Spinal cord (tissue), 9 donors: ENCODE measurements at regions not wholly inside any gene's neighbourhood (a gene's known extent, or its start where the extent isn't known, plus 50 kb on each side); places are given as distances from the start of the nearest gene placed in this dataset.

Experiments used
- DNase-seq, 6 donors: peaks; one replicate each; pipeline versions ENCODE4 v3.0.0 to v3.0.0-alpha.2; 2013 to 2015; ENCODE audit warnings: low spot score in 6 of 6, low read depth in 4 of 6
- H3K27ac ChIP-seq: one replicate; pipeline ENCODE4 v1.5.1; 2013; ENCODE audit warnings: low read depth, low read length, control low read depth
- H3K27me3 ChIP-seq: one replicate; pipeline ENCODE4 v1.6.1; 2013; ENCODE audit warnings: low read length; ENCODE audit not compliant: control insufficient read depth, insufficient read depth
- H3K36me3 ChIP-seq: one replicate; pipeline ENCODE4 v1.6.1; 2013; ENCODE audit warnings: low read length; ENCODE audit not compliant: control insufficient read depth, insufficient read depth
- H3K4me1 ChIP-seq: one replicate; pipeline ENCODE4 v1.6.1; 2013; ENCODE audit warnings: low read length; ENCODE audit not compliant: control insufficient read depth, insufficient read depth
- H3K4me3 ChIP-seq: one replicate; pipeline ENCODE4 v1.5.1; 2013; ENCODE audit warnings: low read depth, low read length, control low read depth
- H3K9me3 ChIP-seq: one replicate; pipeline ENCODE4 v1.6.1; 2013; ENCODE audit warnings: low read length; ENCODE audit not compliant: control insufficient read depth, insufficient read depth
- WGBS: methylation state at CpG from one replicate; pipeline ENCODE4 v1.1.5; 2013; ENCODE audit warnings: missing lambda C conversion rate; ENCODE audit not compliant: insufficient coverage; 5-methylcytosine and 5-hydroxymethylcytosine counted together
- donor health status: healthy.

- no peaks in the 10 kb centered on the region for H3K4me1 ChIP-seq
- no peak for DNase-seq
- no peaks in the 10 kb centered on the region for H3K36me3 ChIP-seq
- no peaks in the 10 kb centered on the region for H3K27me3 ChIP-seq
- H3K27ac ChIP-seq, result no peak overlapping the region
- no peak overlapping the region for H3K4me3 ChIP-seq
- no peaks in the 10 kb centered on the region for H3K9me3 ChIP-seq
- WGBS, result 50% methylated on average over 6 of the region's 12 CpGs
Observed at GRCh38 chr11:134612140-134613030, 200.3 kb upstream of the B3GAT1 start.

- no peak for DNase-seq
- H3K36me3 ChIP-seq, result no peaks in the 10 kb centered on the region
- WGBS, result 98% methylated on average over 5 of the region's 8 CpGs
- no peaks in the 10 kb centered on the region for H3K9me3 ChIP-seq
- no peak overlapping the region for H3K27ac ChIP-seq
- no peaks in the 10 kb centered on the region for H3K4me1 ChIP-seq
- H3K4me3 ChIP-seq, result no peak overlapping the region
- no peaks in the 10 kb centered on the region for H3K27me3 ChIP-seq
Observed at GRCh38 chr11:134611537-134611936, 199.5 kb upstream of the B3GAT1 start.

- Histone ChIP-seq H3K27me3 (no peaks in the 10 kb centered on the region), H3K4me3 (no peak overlapping the region), H3K4me1 (no peaks in the 10 kb centered on the region), H3K36me3 (no peaks in the 10 kb centered on the region), H3K27ac (no peak overlapping the region), H3K9me3 (no peaks in the 10 kb centered on the region)
- WGBS, result 81% methylated on average over 23 of the region's 23 CpGs
- DNase-seq, result peak in 1 of 6 donors; percentile 43
Observed at GRCh38 chr11:134610116-134610910, 198.3 kb upstream of the B3GAT1 start.

GRCh38 chr11:134609361-134610115, 197.5 kb upstream of the B3GAT1 start:
- 91% methylated on average over 26 of the region's 27 CpGs for WGBS
- DNase-seq, result no peak
- H3K4me1 ChIP-seq, result no peaks in the 10 kb centered on the region

GRCh38 chr11:134607963-134608750, 196.1 kb upstream of the B3GAT1 start:
- no peak for DNase-seq
- 89% methylated on average over 5 of the region's 7 CpGs for WGBS
- Histone ChIP-seq H3K27ac (no peak overlapping the region), H3K9me3 (no peaks in the 10 kb centered on the region), H3K4me3 (no peak overlapping the region), H3K4me1 (no peaks in the 10 kb centered on the region), H3K36me3 (no peaks in the 10 kb centered on the region), H3K27me3 (no peaks in the 10 kb centered on the region)

More at GRCh38 chr11:134609361-134610115, 197.5 kb upstream of the B3GAT1 start:
- Histone ChIP-seq H3K27me3 (no peaks in the 10 kb centered on the region), H3K36me3 (no peaks in the 10 kb centered on the region), H3K4me3 (no peak overlapping the region), H3K27ac (no peak overlapping the region), H3K9me3 (no peaks in the 10 kb centered on the region)

- Histone ChIP-seq H3K36me3 (no peaks in the 10 kb centered on the region), H3K4me1 (no peaks in the 10 kb centered on the region), H3K27ac (no peak overlapping the region), H3K9me3 (no peaks in the 10 kb centered on the region), H3K4me3 (no peak overlapping the region), H3K27me3 (no peaks in the 10 kb centered on the region)
- DNase-seq, result no peak
- 84% methylated on average over 4 of the region's 6 CpGs for WGBS
Observed at GRCh38 chr11:134606251-134606650, 194.2 kb upstream of the B3GAT1 start.

GRCh38 chr11:134604886-134605285, 192.8 kb upstream of the B3GAT1 start:
- WGBS, result 100% methylated on average over 1 of the region's 3 CpGs
- no peak overlapping the region for H3K4me3 ChIP-seq
- H3K9me3 ChIP-seq, result no peaks in the 10 kb centered on the region
- no peaks in the 10 kb centered on the region for H3K36me3 ChIP-seq
- H3K27me3 ChIP-seq, result no peaks in the 10 kb centered on the region
- H3K27ac ChIP-seq, result no peak overlapping the region
- no peak for DNase-seq
- no peaks in the 10 kb centered on the region for H3K4me1 ChIP-seq

GRCh38 chr11:134599299-134599771, 187.3 kb upstream of the B3GAT1 start:
- Histone ChIP-seq H3K27ac (no peak overlapping the region), H3K27me3 (no peaks in the 10 kb centered on the region), H3K4me3 (no peak overlapping the region), H3K36me3 (no peaks in the 10 kb centered on the region), H3K9me3 (no peaks in the 10 kb centered on the region), H3K4me1 (no peaks in the 10 kb centered on the region)
- no peak for DNase-seq
- WGBS, result 28% methylated on average over 5 of the region's 6 CpGs

- Histone ChIP-seq H3K36me3 (no peaks in the 10 kb centered on the region), H3K4me1 (no peaks in the 10 kb centered on the region), H3K9me3 (no peaks in the 10 kb centered on the region), H3K27ac (no peak overlapping the region), H3K4me3 (no peak overlapping the region), H3K27me3 (no peaks in the 10 kb centered on the region)
- no peak for DNase-seq
- 90% methylated on average over 4 of the region's 5 CpGs for WGBS
Observed at GRCh38 chr11:134598368-134598767, 186.3 kb upstream of the B3GAT1 start.
